Sigmoid colon (tissue), 4 donors: ENCODE measurements at regions not wholly inside any gene's neighbourhood (a gene's known extent, or its start where the extent isn't known, plus 50 kb on each side); places are given as distances from the start of the nearest gene placed in this dataset.
"Not testable (repeated sequence)": the region's sequence is repeated elsewhere in the genome, so short reads cannot be mapped to it uniquely, and the experiment has no call there.

Experiments used
- CTCF ChIP-seq, 4 experiments: fragments of 450-650 bp in 3 of 4; fragments of 200-600 bp in 1 of 4; IDR thresholded peaks; one replicate each; pipeline ENCODE4 v1.5.1; 2016 to 2019; ENCODE audit warnings: antibody characterized with exemption in 4 of 4, mild to moderate bottlenecking in 3 of 4, moderate library complexity in 2 of 4
- POLR2A ChIP-seq, 2 donors: fragments of 450-650 bp; IDR thresholded peaks; one replicate each; pipeline ENCODE4 v1.6.1; 2016; ENCODE audit warnings: antibody characterized with exemption in 2 of 2, mild to moderate bottlenecking in 2 of 2, moderate library complexity in 2 of 2
- POLR2AphosphoS5 ChIP-seq, 4 donors: sonication (generic); formaldehyde crosslinking; IDR thresholded peaks; one replicate each; pipeline ENCODE4 v1.6.1; 2017; ENCODE audit warnings: antibody characterized with exemption in 4 of 4

GRCh38 chr3:43229865-43230264 lies 56.5 kb upstream of the SNRK start:
- not testable (repeated sequence) for TF ChIP-seq POLR2AphosphoS5, CTCF, POLR2A (IDR thresholded peaks at IDR 0.05)
